RWPE1 (cell line): ENCODE measurements at regions not wholly inside any gene's neighbourhood (a gene's known extent, or its start where the extent isn't known, plus 50 kb on each side); places are given as distances from the start of the nearest gene placed in this dataset.

Source experiments
- CTCF ChIA-PET: fragments of 350-600 bp; sonication (Branson Sonifier 250); formaldehyde crosslinking; extraction: SDS; loops from one replicate; lab custom pipeline; 2021; lab: Yijun Ruan, JAX
- POLR2A ChIA-PET: fragments of 400-600 bp; formaldehyde crosslinking; extraction: SDS; loops from one replicate; lab custom pipeline; 2020; ENCODE audit warnings: antibody characterized with exemption; ENCODE audit not compliant: low non-redundant PET; lab: Yijun Ruan, JAX
- DNase-seq: peaks from one replicate; pipeline ENCODE4 v3.0.0; 2012; ENCODE audit warnings: low spot score
- H3K27ac ChIP-seq: fragments of 450-650 bp; 2 replicates; pipeline ENCODE4 v1.5.1; 2017
- CTCF ChIP-seq: fragments of 450-650 bp; conservative IDR thresholded peaks from 2 replicates; pipeline ENCODE4 v1.5.1; 2017; ENCODE audit warnings: low read depth, mild to moderate bottlenecking

GRCh38 chr20:4550740-4551139 is 135.5 kb upstream of the PRNP start:
- no peak for TF ChIP-seq CTCF
- ChIA-PET CTCF (no interaction called here), POLR2A (no interaction called here)
- DNase-seq: peak; percentile 61
- peak overlapping the region; percentile 48; the same call in 1 of the 2 replicates for H3K27ac ChIP-seq

GRCh38 chr20:4549711-4550259 is 136.5 kb upstream of the PRNP start:
- no peak for TF ChIP-seq CTCF
- ChIA-PET CTCF (no interaction called here), POLR2A (no interaction called here)
- DNase-seq: no peak
- H3K27ac ChIP-seq: no peak overlapping the region

GRCh38 chr20:4548552-4548951 is 137.7 kb upstream of the PRNP start:
- POLR2A ChIA-PET: interaction anchor here (0.5 kb wide), 1 partner anchor 49 kb away, joined by 3 read pairs; no protein-coding TSS in a partner anchor
- CTCF ChIA-PET: no interaction called here

GRCh38 chr20:4546786-4547185 is 139.5 kb upstream of the PRNP start:
- CTCF ChIA-PET: no interaction called here
- peak; percentile 92 for DNase-seq
- no peak overlapping the region for H3K27ac ChIP-seq
- POLR2A ChIA-PET: no interaction called here
- no peak for TF ChIP-seq CTCF

More at GRCh38 chr20:4548552-4548951, 137.7 kb upstream of the PRNP start:
- DNase-seq: peak; percentile 32
- no peak overlapping the region; the same call in 1 of the 2 replicates for H3K27ac ChIP-seq
- no peak for TF ChIP-seq CTCF

GRCh38 chr20:4546342-4546741 is 139.9 kb upstream of the PRNP start:
- TF ChIP-seq CTCF: no peak
- DNase-seq: peak; percentile 19
- POLR2A ChIA-PET: no interaction called here
- no peak overlapping the region for H3K27ac ChIP-seq
- CTCF ChIA-PET: no interaction called here

GRCh38 chr20:4545526-4545925 is 140.7 kb upstream of the PRNP start:
- TF ChIP-seq CTCF: no peak
- no peak overlapping the region for H3K27ac ChIP-seq
- ChIA-PET POLR2A (no interaction called here), CTCF (no interaction called here)
- no peak for DNase-seq

- CTCF ChIA-PET: no interaction called here
- POLR2A ChIA-PET: no interaction called here
- TF ChIP-seq CTCF: no peak
- no peak for DNase-seq
- H3K27ac ChIP-seq: no peak overlapping the region
These were observed 141.5 kb upstream of the PRNP start for GRCh38 chr20:4544765-4545164.
